ENCODE measurements at regions not wholly inside any gene's neighbourhood (a gene's known extent, or its start where the extent isn't known, plus 50 kb on each side); places are given as distances from the start of the nearest gene placed in this dataset.

GRCh38 chr4:64545593-64545992 lies 136.3 kb upstream of the TECRL start:
- TF ChIP-seq CTCF (IDR thresholded peaks at IDR 0.05) (no peak), POLR2A (IDR thresholded peaks at IDR 0.05) (no peak)
